Skeletal muscle satellite cell (primary cell): ENCODE measurements at regions not wholly inside any gene's neighbourhood (a gene's known extent, or its start where the extent isn't known, plus 50 kb on each side); places are given as distances from the start of the nearest gene placed in this dataset.
A peak's percentile ranks its signal among the peaks of the same experiment; 100 is the strongest.

Experiments used
- H3K27me3 ChIP-seq: 2 replicates; pipeline ENCODE4 v1.7.0; 2013; ENCODE audit warnings: low read length; ENCODE audit not compliant: control insufficient read depth, insufficient read depth
- H3K36me3 ChIP-seq: 2 replicates; pipeline ENCODE4 v1.7.0; 2013; ENCODE audit warnings: mild to moderate bottlenecking, control low read depth, low read length; ENCODE audit not compliant: insufficient read depth
- H3K4me1 ChIP-seq: 2 replicates; pipeline ENCODE4 v1.7.0; 2013; ENCODE audit warnings: low read length; ENCODE audit not compliant: control insufficient read depth, insufficient read depth
- H3K4me2 ChIP-seq: 2 replicates; pipeline ENCODE4 v1.7.0; 2013; ENCODE audit warnings: mild to moderate bottlenecking, low read length
- H3K4me3 ChIP-seq: 2 replicates; pipeline ENCODE4 v1.7.0; 2013; ENCODE audit warnings: low read length
- H3K9ac ChIP-seq: 2 replicates; pipeline ENCODE4 v1.7.0; 2013; ENCODE audit warnings: mild to moderate bottlenecking, low read depth, low read length, moderate library complexity
- H3K9me3 ChIP-seq: replicated peaks from 2 replicates; pipeline ENCODE4 v1.7.0; 2013; ENCODE audit warnings: mild to moderate bottlenecking, control low read depth, low read length

DNA sequence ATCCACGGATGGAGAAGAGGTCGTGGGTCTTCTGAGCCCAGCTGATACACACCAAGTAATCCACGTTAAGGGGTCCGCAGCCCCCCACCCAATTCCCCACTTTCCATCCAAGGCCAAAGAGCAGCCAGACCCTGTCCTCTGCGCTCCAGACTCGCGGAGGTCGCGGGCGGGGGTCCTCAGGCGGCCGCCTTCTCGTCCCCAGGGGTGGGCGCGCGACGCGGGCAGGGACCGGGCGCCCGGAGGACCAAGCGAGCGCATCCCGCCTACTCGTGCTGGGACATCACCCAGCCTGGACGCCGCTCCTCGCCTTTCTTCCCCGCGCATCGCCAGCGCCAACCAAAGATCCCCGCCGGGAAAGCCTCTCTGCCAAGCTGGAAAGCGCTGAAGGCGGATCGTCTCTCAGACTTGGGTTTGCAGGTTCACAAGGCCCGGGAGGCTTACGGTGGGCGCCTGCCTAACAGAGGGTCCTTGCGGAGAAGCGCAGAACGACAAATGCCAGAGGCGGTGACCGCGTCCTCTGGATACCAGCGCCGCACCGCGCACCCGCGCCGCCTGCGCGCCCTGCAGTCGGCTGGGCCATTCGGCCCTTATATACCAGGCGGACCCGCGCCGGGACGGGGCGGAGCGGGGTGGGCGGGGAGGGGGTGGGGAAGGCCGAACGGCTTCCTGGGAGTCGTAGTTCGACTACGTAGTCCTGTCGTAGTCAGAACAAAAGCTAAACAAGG, 471.6 kb downstream of the SOX9 start:
- H3K4me1 ChIP-seq: peaks cover 33% of the 10 kb centered on the region
- H3K36me3 ChIP-seq: no peaks in the 10 kb centered on the region
- H3K4me3 ChIP-seq: peak overlapping the region; percentile 88
- H3K27me3 ChIP-seq: no peaks in the 10 kb centered on the region
- H3K4me2 ChIP-seq: peak overlapping the region; percentile 93
- no peaks in the 10 kb centered on the region for H3K9me3 ChIP-seq
- peak overlapping the region; percentile 87 for H3K9ac ChIP-seq

DNA sequence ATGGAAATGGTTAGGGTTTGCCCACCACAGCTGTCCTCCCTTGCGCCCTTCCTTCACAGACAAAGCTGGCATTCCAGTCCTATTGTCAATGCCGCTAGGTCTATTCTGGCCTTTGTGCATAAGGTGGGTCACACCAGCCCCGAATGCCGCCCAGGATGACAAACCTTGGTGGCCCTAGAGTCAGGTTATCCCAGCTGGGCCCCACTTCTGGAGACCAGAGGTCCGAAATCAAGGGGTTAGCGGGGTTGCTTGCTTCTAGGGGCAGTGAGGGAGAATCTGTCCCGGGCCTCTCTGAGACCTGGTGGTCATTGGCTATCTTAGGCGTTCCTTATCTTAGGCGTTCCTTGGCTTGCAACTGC, 472.1 kb downstream of the SOX9 start:
- Histone ChIP-seq H3K27me3 (no peaks in the 10 kb centered on the region), H3K4me3 (no peak overlapping the region), H3K9ac (no peak overlapping the region), H3K4me2 (no peak overlapping the region), H3K36me3 (no peaks in the 10 kb centered on the region), H3K4me1 (peaks cover 27% of the 10 kb centered on the region), H3K9me3 (no peaks in the 10 kb centered on the region)

DNA sequence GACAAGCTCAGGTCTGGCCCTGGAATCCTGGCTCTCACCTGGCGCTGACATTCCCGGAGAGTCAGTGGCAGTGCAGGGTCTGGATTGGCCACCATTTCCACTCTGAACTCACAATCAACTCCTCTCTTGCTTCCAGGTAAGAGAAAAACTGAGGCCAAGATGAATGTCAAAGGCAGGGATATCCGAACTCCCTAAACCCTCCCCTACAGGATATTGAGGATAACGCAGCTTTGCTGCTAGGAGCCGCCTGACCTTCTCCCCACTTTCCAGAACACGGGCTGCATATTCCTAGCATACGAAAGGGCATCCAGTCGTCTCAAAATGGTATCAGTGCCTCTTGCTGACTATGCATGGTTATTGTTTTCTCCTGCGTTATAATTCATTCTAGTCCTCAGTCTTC, 473.4 kb downstream of the SOX9 start:
- Histone ChIP-seq H3K36me3 (no peaks in the 10 kb centered on the region), H3K9ac (no peak overlapping the region), H3K4me2 (no peak overlapping the region), H3K4me1 (peaks cover 22% of the 10 kb centered on the region), H3K4me3 (no peak overlapping the region), H3K27me3 (no peaks in the 10 kb centered on the region), H3K9me3 (no peaks in the 10 kb centered on the region)
